BE2C (cell line): ENCODE measurements at regions not wholly inside any gene's neighbourhood (a gene's known extent, or its start where the extent isn't known, plus 50 kb on each side); places are given as distances from the start of the nearest gene placed in this dataset.

Experiments used
- DNase-seq: peaks from one replicate; pipeline ENCODE4 v3.0.0-alpha.2; 2020
- H3K27me3 ChIP-seq: fragments of 250-450 bp; sonication (Bioruptor Pico); 2 replicates; pipeline ENCODE4 v1.5.1; 2020; ENCODE audit warnings: mild to moderate bottlenecking
- H3K36me3 ChIP-seq: fragments of 250-450 bp; sonication (Bioruptor Pico); 2 replicates; pipeline ENCODE4 v1.5.1; 2020; ENCODE audit warnings: mild to moderate bottlenecking
- H3K4me1 ChIP-seq: fragments of 250-450 bp; sonication (Bioruptor Pico); 2 replicates; pipeline ENCODE4 v1.5.1; 2020
- H3K4me3 ChIP-seq: 2 replicates; pipeline ENCODE4 v1.5.1; 2011; ENCODE audit warnings: low read depth, low read length
- H3K9me3 ChIP-seq: fragments of 250-450 bp; sonication (Bioruptor Pico); 2 replicates; pipeline ENCODE4 v1.5.1; 2020
- CTCF ChIP-seq: IDR thresholded peaks from 2 replicates; pipeline ENCODE4 v1.5.1; 2012; ENCODE audit warnings: mild to moderate bottlenecking, low read depth, low read length

DNA sequence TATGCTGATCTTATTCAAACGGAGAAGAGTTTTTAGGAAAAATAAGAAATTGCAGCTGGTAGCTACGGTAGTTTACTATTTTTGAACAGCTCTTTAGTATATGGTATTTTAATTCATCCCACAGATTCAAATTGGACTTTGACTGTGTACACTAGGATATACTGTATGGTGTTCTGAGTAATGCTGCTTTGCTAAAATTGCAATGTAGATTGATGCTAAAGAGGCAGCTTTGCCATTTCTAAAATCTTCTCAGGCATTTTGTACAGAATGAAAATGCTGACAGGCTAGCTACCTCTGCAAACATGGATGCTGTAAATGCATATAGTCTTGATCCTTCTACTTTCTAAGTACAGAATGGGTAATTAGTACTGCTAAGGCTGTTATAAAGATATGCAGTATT is 826.6 kb upstream of the POU3F3 start:
- no peak for TF ChIP-seq CTCF
- H3K4me3 ChIP-seq, result no peak overlapping the region
- DNase-seq, result no peak
- H3K4me1 ChIP-seq, result no peaks in the 10 kb centered on the region
- no peaks in the 10 kb centered on the region for H3K27me3 ChIP-seq
- no peaks in the 10 kb centered on the region for H3K36me3 ChIP-seq
- H3K9me3 ChIP-seq, result no peaks in the 10 kb centered on the region

GRCh38 chr2:104028061-104028460 is 825.9 kb upstream of the POU3F3 start:
- DNase-seq, result no peak
- H3K4me1 ChIP-seq, result no peaks in the 10 kb centered on the region
- TF ChIP-seq CTCF, result no peak
- no peaks in the 10 kb centered on the region for H3K27me3 ChIP-seq
- no peaks in the 10 kb centered on the region for H3K9me3 ChIP-seq
- no peaks in the 10 kb centered on the region for H3K36me3 ChIP-seq
- no peak overlapping the region for H3K4me3 ChIP-seq

DNA sequence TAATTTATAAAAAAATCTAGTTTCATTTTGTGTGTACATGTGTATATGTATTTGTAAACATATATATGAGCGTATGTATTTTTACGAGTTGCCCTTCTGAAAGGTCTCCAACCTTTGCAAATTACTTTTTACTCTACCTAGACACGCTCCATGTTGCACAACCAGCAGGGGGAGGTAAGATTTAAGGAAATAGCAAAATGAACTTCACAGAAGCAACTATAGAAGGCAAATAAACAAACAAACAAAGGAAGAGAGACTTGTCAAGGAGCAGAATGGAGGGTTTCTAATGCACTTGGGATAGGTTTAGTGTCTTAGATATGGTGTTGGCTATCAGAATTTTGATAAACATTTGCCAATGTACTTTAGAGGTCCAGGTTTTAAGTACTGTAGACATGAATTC is 820.5 kb upstream of the POU3F3 start:
- H3K27me3 ChIP-seq, result no peaks in the 10 kb centered on the region
- no peak for DNase-seq
- no peak overlapping the region for H3K4me3 ChIP-seq
- no peaks in the 10 kb centered on the region for H3K9me3 ChIP-seq
- no peaks in the 10 kb centered on the region for H3K36me3 ChIP-seq
- no peaks in the 10 kb centered on the region for H3K4me1 ChIP-seq
- TF ChIP-seq CTCF, result peak; percentile 50

- TF ChIP-seq CTCF, result no peak
- DNase-seq, result no peak
- Histone ChIP-seq H3K36me3 (no peaks in the 10 kb centered on the region), H3K9me3 (no peaks in the 10 kb centered on the region), H3K4me1 (no peaks in the 10 kb centered on the region), H3K4me3 (no peak overlapping the region), H3K27me3 (no peaks in the 10 kb centered on the region)
These were observed 813.1 kb upstream of the POU3F3 start for GRCh38 chr2:104040771-104041170.

DNA sequence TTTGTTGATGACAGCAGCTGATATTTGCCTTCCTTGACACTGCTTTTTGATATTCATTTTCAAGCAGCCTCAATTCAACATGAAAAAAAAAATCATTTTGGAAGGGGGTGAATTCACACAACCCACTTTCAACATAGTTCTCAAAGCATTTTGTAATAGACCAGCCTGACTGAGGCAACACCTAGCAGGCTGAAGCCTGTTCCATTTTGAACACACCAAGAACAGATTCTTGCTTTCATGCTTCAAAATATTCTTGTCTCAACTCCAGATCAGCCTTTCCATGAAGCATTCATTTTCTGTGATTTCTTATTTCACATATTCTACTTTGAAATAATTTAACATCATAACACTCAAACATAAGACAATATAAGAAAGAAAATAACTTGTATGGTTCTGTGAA is 812.6 kb upstream of the POU3F3 start:
- no peaks in the 10 kb centered on the region for H3K27me3 ChIP-seq
- no peak for DNase-seq
- no peak overlapping the region for H3K4me3 ChIP-seq
- no peak for TF ChIP-seq CTCF
- no peaks in the 10 kb centered on the region for H3K4me1 ChIP-seq
- H3K9me3 ChIP-seq, result no peaks in the 10 kb centered on the region
- no peaks in the 10 kb centered on the region for H3K36me3 ChIP-seq

DNA sequence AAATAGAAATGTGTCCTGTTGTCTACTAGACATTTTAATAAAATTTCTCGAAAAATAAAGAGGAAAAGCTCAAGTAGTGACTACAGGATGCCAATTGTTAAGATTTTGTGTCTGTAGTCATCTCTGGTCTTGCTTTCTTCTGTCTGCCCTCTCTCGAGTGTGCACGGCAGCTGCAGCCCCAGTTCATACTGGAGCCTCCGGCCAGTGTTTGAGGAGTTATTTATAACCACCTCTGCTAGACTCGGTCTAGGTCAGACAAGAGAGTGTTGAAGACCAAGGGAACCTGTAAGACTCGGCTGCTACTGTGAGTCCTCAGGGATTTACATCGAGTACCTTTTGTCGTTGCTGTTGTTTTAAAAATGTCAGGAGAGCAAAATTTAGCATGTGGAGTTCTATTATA is 810.1 kb upstream of the POU3F3 start:
- no peak for DNase-seq
- no peaks in the 10 kb centered on the region for H3K9me3 ChIP-seq
- no peak overlapping the region for H3K4me3 ChIP-seq

More for the DNA sequence above, 810.1 kb upstream of the POU3F3 start:
- no peaks in the 10 kb centered on the region for H3K4me1 ChIP-seq
- H3K36me3 ChIP-seq, result no peaks in the 10 kb centered on the region
- no peak for TF ChIP-seq CTCF
- H3K27me3 ChIP-seq, result no peaks in the 10 kb centered on the region
